Osteocyte (in vitro differentiated cells): ENCODE measurements at regions not wholly inside any gene's neighbourhood (a gene's known extent, or its start where the extent isn't known, plus 50 kb on each side); places are given as distances from the start of the nearest gene placed in this dataset.

Experiments used
- DNase-seq: peaks from one replicate; pipeline ENCODE4 v3.0.0; 2021; ENCODE audit warnings: mixed read lengths; ENCODE audit not compliant: unreplicated experiment; ENCODE audit errors: extremely low spot score
- H3K27ac Mint-ChIP-seq: one replicate; pipeline ENCODE4 v1.8.0; 2021; ENCODE audit warnings: mild to moderate bottlenecking, mixed read lengths; ENCODE audit not compliant: unreplicated experiment
- H3K27me3 Mint-ChIP-seq: one replicate; pipeline ENCODE4 v1.8.0; 2021; ENCODE audit warnings: mixed read lengths; ENCODE audit not compliant: unreplicated experiment
- H3K36me3 Mint-ChIP-seq: one replicate; pipeline ENCODE4 v1.8.0; 2021; ENCODE audit warnings: mixed read lengths; ENCODE audit not compliant: unreplicated experiment
- H3K4me1 Mint-ChIP-seq: one replicate; pipeline ENCODE4 v1.8.0; 2021; ENCODE audit warnings: mixed read lengths; ENCODE audit not compliant: unreplicated experiment
- H3K4me3 Mint-ChIP-seq: one replicate; pipeline ENCODE4 v1.8.0; 2021; ENCODE audit warnings: mild to moderate bottlenecking, moderate library complexity, mixed read lengths; ENCODE audit not compliant: unreplicated experiment
- H3K9me3 Mint-ChIP-seq: one replicate; pipeline ENCODE4 v1.8.0; 2021; ENCODE audit warnings: mixed read lengths; ENCODE audit not compliant: unreplicated experiment
- CTCF ChIP-seq: fragments of 200-600 bp; sonication (generic); IDR thresholded peaks from 2 replicates; pipeline ENCODE4 v1.5.0; 2021; ENCODE audit warnings: antibody characterized with exemption, mild to moderate bottlenecking, moderate library complexity

- Mint-ChIP-seq H3K27ac (peak overlapping the region; percentile 70), H3K4me1 (peaks cover 60% of the 10 kb centered on the region), H3K4me3 (peak overlapping the region; percentile 27), H3K9me3 (no peaks in the 10 kb centered on the region), H3K36me3 (no peaks in the 10 kb centered on the region), H3K27me3 (no peaks in the 10 kb centered on the region)
- no peak for DNase-seq
- TF ChIP-seq CTCF, result no peak
Observed at GRCh38 chr6:21947731-21948386, 349.0 kb downstream of the PRL start.

- TF ChIP-seq CTCF, result no peak
- Mint-ChIP-seq H3K9me3 (no peaks in the 10 kb centered on the region), H3K27me3 (no peaks in the 10 kb centered on the region), H3K4me1 (peaks cover 63% of the 10 kb centered on the region), H3K36me3 (no peaks in the 10 kb centered on the region), H3K27ac (no peak overlapping the region), H3K4me3 (no peak overlapping the region)
- DNase-seq, result no peak
Observed at GRCh38 chr6:21949211-21949801, 347.5 kb downstream of the PRL start.

- H3K36me3 Mint-ChIP-seq, result no peaks in the 10 kb centered on the region
- no peaks in the 10 kb centered on the region for H3K9me3 Mint-ChIP-seq
- DNase-seq, result no peak
- no peaks in the 10 kb centered on the region for H3K27me3 Mint-ChIP-seq
- H3K27ac Mint-ChIP-seq, result no peak overlapping the region
- H3K4me3 Mint-ChIP-seq, result no peak overlapping the region
- H3K4me1 Mint-ChIP-seq, result peaks cover 46% of the 10 kb centered on the region
- TF ChIP-seq CTCF, result no peak
Observed at GRCh38 chr6:21952367-21952766, 344.5 kb downstream of the PRL start.

- DNase-seq, result no peak
- Mint-ChIP-seq H3K27ac (no peak overlapping the region), H3K36me3 (no peaks in the 10 kb centered on the region), H3K4me1 (peaks cover 29% of the 10 kb centered on the region), H3K4me3 (no peak overlapping the region), H3K27me3 (no peaks in the 10 kb centered on the region), H3K9me3 (no peaks in the 10 kb centered on the region)
- TF ChIP-seq CTCF, result no peak
Observed at GRCh38 chr6:21953831-21954801, 342.7 kb downstream of the PRL start.
